Right cardiac atrium (tissue), 5 donors: ENCODE measurements at regions not wholly inside any gene's neighbourhood (a gene's known extent, or its start where the extent isn't known, plus 50 kb on each side); places are given as distances from the start of the nearest gene placed in this dataset.
"Not testable (repeated sequence)": the region's sequence is repeated elsewhere in the genome, so short reads cannot be mapped to it uniquely, and the experiment has no call there.

ENCODE experiments used
- ATAC-seq, 2 donors: fragments of 200-7000 bp; cut with Tn5 transposase; one replicate each; pipeline versions ENCODE4 v1.8.0 to v1.9.1; 2020; ENCODE audit warnings: moderate library complexity in 2 of 2, mild to moderate bottlenecking in 1 of 2
- DNase-seq, 3 donors: peaks; one replicate each; pipeline ENCODE4 v3.0.0-alpha.2; 2020
- H3K27ac ChIP-seq: one replicate; pipeline ENCODE4 v1.5.1; 2013; ENCODE audit warnings: mild to moderate bottlenecking, low read length, control low read depth, moderate library complexity
- H3K27me3 ChIP-seq: one replicate; pipeline ENCODE4 v1.6.1; 2013; ENCODE audit not compliant: control insufficient read depth, insufficient read depth
- H3K4me1 ChIP-seq: one replicate; pipeline ENCODE4 v1.6.1; 2013; ENCODE audit warnings: low read length; ENCODE audit not compliant: control insufficient read depth, insufficient read depth
- H3K4me3 ChIP-seq: one replicate; pipeline ENCODE4 v1.5.1; 2013; ENCODE audit warnings: low read length, control low read depth
- H3K9me3 ChIP-seq: one replicate; pipeline ENCODE4 v1.6.1; 2013; ENCODE audit warnings: low read length; ENCODE audit not compliant: control insufficient read depth
- WGBS: extraction: QIAGEN DNeasy Blood & Tissue Kit; methylation state at CpG from one replicate; pipeline ENCODE4 v1.1.7; 2013; 5-methylcytosine and 5-hydroxymethylcytosine counted together
- intact Hi-C, 4 donors: fragments of 100-400 bp; cut with DNase I; formaldehyde crosslinking; loops; one replicate each; pipeline versions ENCODE4 v1.11.0 to v1.14.0; 2022 to 2023
- donor health status: healthy with polysubstance abuse.
- donor health status: DM: no; HTN: yes; CAD: no.
- donor health status: DM: no; HTN: no; CAD: no.
- donor health status: DM: no; HTN: yes; CAD: no; lungs with severe emphysema.
- donor health status: DM: yes; HTN: yes; CAD: no.

DNA sequence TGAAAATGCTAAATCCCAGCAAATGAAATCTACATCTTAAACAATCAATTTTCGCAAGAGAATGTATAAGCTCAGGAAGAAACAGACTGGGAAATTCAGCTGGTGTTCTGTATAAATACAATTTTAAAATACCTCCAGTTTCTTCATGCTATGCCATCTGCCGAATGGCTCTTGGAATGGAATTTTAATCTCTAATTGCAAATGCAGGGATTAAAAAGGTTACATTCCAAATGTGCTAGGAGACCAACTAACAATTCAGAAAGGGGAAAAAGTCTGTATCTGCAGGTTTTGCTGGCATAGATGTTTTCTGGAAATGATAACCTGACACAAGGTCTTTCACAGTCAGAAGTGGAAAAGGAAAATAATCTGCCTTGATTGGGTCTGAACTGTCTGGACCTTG is 379.7 kb downstream of the MAT2B start:
- Histone ChIP-seq H3K4me3 (no peak overlapping the region), H3K27ac (no peak overlapping the region), H3K4me1 (no peaks in the 10 kb centered on the region), H3K9me3 (no peaks in the 10 kb centered on the region), H3K27me3 (no peaks in the 10 kb centered on the region)
- ATAC-seq (no peak), DNase-seq (no peak)
- 64% methylated on average over 2 of the region's 2 CpGs for WGBS
- intact Hi-C loops = no loop called here

GRCh38 chr5:163887854-163888253 is 382.4 kb downstream of the MAT2B start:
- no peak for ATAC-seq

GRCh38 chr5:163888366-163888765 is 382.9 kb downstream of the MAT2B start:
- ATAC-seq = no peak
- intact Hi-C loops = no loop called here
- 57% methylated on average over 4 of the region's 4 CpGs for WGBS
- H3K27me3 ChIP-seq = no peaks in the 10 kb centered on the region
- H3K4me3 ChIP-seq = no peak overlapping the region
- DNase-seq = no peak
- H3K9me3 ChIP-seq = no peaks in the 10 kb centered on the region
- no peak overlapping the region for H3K27ac ChIP-seq
- no peaks in the 10 kb centered on the region for H3K4me1 ChIP-seq

More at GRCh38 chr5:163887854-163888253, 382.4 kb downstream of the MAT2B start:
- Histone ChIP-seq H3K4me3 (no peak overlapping the region), H3K9me3 (no peaks in the 10 kb centered on the region), H3K4me1 (no peaks in the 10 kb centered on the region), H3K27me3 (no peaks in the 10 kb centered on the region), H3K27ac (no peak overlapping the region)
- DNase-seq = no peak
- intact Hi-C loops = no loop called here
- 88% methylated on average over 2 of the region's 2 CpGs for whole genome bisulfite sequencing

DNA sequence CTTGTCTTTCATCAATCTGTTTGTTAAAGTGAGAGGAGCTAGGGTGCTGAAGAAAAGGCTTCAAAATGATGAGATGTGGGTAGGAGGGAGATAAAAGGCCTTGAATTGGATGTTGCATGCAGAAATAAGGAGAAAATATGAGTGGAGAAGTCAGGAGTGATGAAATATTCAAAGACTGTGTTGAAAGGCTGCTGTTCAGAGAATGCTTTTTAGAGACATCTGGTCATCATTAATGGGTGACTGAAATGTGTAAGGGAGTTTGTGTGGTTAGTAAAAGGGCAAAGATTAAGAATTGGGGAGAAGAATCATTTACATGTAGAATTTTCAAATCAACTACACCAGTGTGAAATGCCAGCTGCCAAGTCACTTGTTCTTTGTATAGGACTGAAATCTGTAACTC is 383.9 kb downstream of the MAT2B start:
- H3K4me1 ChIP-seq = no peaks in the 10 kb centered on the region
- no peak overlapping the region for H3K4me3 ChIP-seq
- ATAC-seq = no peak
- DNase-seq = no peak
- no peaks in the 10 kb centered on the region for H3K27me3 ChIP-seq
- H3K9me3 ChIP-seq = no peaks in the 10 kb centered on the region
- no peak overlapping the region for H3K27ac ChIP-seq
- intact Hi-C loops = no loop called here

GRCh38 chr5:163890261-163890660 is 384.8 kb downstream of the MAT2B start:
- H3K27me3 ChIP-seq = no peaks in the 10 kb centered on the region
- no peak overlapping the region for H3K27ac ChIP-seq
- intact Hi-C loops = no loop called here
- DNase-seq (no peak), ATAC-seq (no peak)
- 34% methylated on average over 2 of the region's 2 CpGs for WGBS
- H3K4me1 ChIP-seq = no peaks in the 10 kb centered on the region
- H3K4me3 ChIP-seq = no peak overlapping the region
- H3K9me3 ChIP-seq = no peaks in the 10 kb centered on the region

DNA sequence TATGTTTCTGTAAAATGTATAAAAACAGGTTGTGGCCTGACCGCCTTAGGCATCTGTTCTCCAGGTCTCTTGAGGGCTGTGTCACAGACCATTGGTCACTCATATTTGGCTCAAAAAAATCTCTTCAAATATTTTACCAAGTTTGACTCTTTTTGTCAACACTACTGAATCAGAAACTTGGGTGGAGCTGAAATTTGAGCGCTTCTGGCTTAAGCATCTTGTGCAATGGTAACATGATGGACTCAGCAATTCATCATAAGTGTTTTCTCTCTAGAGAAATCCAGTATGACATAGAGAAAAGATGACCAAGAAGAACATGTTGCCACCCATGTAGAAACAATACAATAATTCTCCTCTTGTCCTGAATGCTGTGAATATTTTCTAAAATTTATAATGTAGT is 387.9 kb downstream of the MAT2B start:
- H3K27me3 ChIP-seq = no peaks in the 10 kb centered on the region
- no peak overlapping the region for H3K4me3 ChIP-seq
- ATAC-seq (no peak), DNase-seq (no peak)
- H3K4me1 ChIP-seq = no peaks in the 10 kb centered on the region
- H3K9me3 ChIP-seq = no peaks in the 10 kb centered on the region
- intact Hi-C loops = no loop called here
- WGBS = 83% methylated on average over 2 of the region's 2 CpGs
- no peak overlapping the region for H3K27ac ChIP-seq

DNA sequence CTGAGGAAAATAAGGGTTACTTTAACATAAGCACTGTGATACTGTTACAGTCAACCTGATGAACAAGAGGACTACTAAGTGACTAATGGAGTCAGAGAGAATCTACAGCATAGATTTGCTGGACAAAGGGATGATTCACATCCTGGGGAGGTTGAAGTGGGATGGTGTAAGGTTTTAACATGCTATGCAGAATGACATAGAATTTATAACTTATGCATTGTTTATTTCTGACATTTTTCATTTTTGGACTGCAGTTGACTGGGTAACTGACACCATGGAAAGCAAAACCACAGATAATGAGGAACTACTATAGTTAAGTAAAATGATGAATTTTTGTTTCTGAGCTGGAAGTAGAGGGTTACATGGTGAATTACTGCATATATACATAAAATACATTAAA is 389.2 kb downstream of the MAT2B start:
- H3K9me3 ChIP-seq = no peaks in the 10 kb centered on the region
- H3K27ac ChIP-seq = no peak overlapping the region
- H3K27me3 ChIP-seq = no peaks in the 10 kb centered on the region
- DNase-seq (no peak), ATAC-seq (no peak)
- no peak overlapping the region for H3K4me3 ChIP-seq
- no peaks in the 10 kb centered on the region for H3K4me1 ChIP-seq
- intact Hi-C loops = no loop called here

GRCh38 chr5:163898873-163899272 is 393.5 kb downstream of the MAT2B start:
- no peak overlapping the region for H3K4me3 ChIP-seq
- no peak overlapping the region for H3K27ac ChIP-seq
- no peaks in the 10 kb centered on the region for H3K27me3 ChIP-seq
- DNase-seq (no peak), ATAC-seq (no peak)
- no peaks in the 10 kb centered on the region for H3K9me3 ChIP-seq
- no peaks in the 10 kb centered on the region for H3K4me1 ChIP-seq
- intact Hi-C loops = no loop called here

- H3K27me3 ChIP-seq, H3K4me1 ChIP-seq, ATAC-seq, intact Hi-C loops, H3K9me3 ChIP-seq, H3K27ac ChIP-seq, H3K4me3 ChIP-seq, DNase-seq: not testable (repeated sequence)
- WGBS = 69% methylated on average over 1 of the region's 1 CpG
These were observed 402.4 kb downstream of the MAT2B start for GRCh38 chr5:163907783-163908182.

DNA sequence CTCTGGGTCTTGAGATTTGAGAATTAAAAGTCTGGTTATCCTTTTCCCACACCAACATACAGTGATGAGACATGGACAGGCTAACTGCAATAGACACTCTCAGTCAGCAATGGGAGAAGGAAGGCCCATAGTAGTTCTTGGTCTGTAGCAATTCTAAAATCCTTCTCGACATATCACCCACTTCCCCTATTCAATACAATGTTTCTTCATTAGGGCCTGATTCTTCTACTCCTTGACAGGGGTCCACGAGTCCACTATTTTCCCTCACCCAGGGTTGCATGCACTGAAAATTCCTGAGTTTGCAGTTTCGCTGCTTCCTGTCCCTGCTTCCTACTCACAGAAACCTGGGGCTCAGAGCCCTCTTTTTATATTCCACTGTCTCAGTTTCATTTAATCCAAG is 402.8 kb downstream of the MAT2B start:
- ATAC-seq (no peak), DNase-seq (no peak)
- Histone ChIP-seq H3K27me3 (no peaks in the 10 kb centered on the region), H3K9me3 (no peaks in the 10 kb centered on the region), H3K27ac (no peak overlapping the region), H3K4me3 (no peak overlapping the region), H3K4me1 (no peaks in the 10 kb centered on the region)
- intact Hi-C loops = no loop called here
- WGBS = 60% methylated on average over 3 of the region's 3 CpGs

DNA sequence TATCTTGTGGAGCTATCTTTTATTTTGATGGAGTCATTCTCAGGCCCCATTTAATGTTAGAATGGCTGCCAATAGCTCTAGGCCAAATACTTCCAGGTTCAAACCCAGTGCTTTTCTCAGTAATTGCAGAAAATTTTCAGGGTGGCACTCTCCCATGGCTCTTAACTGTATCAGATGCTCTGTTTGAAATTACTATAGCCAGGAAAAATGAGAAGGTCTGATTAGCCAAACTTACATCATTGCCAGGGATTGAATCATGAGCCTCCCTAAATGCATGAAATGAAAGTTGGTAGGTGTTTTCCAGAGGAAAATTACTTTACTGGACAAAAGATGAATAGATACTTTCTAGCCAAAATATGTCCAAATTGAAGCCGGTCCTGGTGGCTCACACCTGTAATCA is 404.8 kb downstream of the MAT2B start:
- Histone ChIP-seq H3K4me1 (no peaks in the 10 kb centered on the region), H3K4me3 (no peak overlapping the region), H3K27me3 (no peaks in the 10 kb centered on the region), H3K9me3 (no peaks in the 10 kb centered on the region), H3K27ac (no peak overlapping the region)
- ATAC-seq (no peak), DNase-seq (no peak)
- intact Hi-C loops = no loop called here
- 98% methylated on average over 1 of the region's 1 CpG for WGBS

DNA sequence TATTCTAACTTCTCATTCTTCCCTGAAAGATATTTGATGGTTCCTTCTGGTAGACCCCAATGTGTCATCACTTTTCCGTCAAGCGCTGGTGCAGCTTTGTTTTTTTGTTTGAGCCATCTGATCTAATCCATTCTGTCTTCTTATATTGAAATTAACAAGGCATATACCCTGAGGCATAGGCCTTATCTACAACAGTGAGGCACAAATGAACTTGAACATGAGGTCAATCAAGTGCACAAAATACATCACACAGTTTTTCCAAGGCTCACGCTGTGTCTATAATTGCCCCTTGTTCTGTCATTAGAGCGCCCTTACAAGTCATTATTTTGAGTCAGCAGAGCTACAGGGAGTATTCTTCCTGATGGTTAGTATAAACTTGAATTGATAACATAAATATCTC is 406.6 kb downstream of the MAT2B start:
- ATAC-seq (no peak), DNase-seq (no peak)
- no peaks in the 10 kb centered on the region for H3K27me3 ChIP-seq
- H3K4me1 ChIP-seq = no peaks in the 10 kb centered on the region
- WGBS = 84% methylated on average over 4 of the region's 4 CpGs
- no peak overlapping the region for H3K27ac ChIP-seq
- no peaks in the 10 kb centered on the region for H3K9me3 ChIP-seq
- no peak overlapping the region for H3K4me3 ChIP-seq
- intact Hi-C loops = no loop called here
